ENCODE measurements at regions not wholly inside any gene's neighbourhood (a gene's known extent, or its start where the extent isn't known, plus 50 kb on each side); places are given as distances from the start of the nearest gene placed in this dataset.

DNA sequence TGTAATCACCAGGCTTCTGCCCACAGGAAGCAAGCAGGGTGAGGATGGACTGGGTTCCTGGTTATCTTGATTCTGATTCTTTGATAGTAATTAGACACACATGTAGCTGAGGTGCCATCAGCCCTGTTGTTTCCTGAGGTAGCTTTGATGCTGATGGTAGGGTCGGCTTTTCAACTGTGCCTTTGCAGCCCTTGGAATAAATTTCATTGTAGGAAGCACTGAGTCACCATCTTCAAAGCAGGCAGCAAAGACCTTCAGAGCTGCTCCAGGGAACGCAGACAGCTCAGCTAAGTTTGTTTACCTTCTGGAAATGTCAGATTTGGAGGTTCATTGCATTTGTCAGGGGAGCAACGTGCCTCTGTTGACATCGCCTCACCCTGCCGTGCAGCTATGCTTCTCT, 135.4 kb downstream of the ASMT start:
- TF ChIP-seq, protein P1, sequence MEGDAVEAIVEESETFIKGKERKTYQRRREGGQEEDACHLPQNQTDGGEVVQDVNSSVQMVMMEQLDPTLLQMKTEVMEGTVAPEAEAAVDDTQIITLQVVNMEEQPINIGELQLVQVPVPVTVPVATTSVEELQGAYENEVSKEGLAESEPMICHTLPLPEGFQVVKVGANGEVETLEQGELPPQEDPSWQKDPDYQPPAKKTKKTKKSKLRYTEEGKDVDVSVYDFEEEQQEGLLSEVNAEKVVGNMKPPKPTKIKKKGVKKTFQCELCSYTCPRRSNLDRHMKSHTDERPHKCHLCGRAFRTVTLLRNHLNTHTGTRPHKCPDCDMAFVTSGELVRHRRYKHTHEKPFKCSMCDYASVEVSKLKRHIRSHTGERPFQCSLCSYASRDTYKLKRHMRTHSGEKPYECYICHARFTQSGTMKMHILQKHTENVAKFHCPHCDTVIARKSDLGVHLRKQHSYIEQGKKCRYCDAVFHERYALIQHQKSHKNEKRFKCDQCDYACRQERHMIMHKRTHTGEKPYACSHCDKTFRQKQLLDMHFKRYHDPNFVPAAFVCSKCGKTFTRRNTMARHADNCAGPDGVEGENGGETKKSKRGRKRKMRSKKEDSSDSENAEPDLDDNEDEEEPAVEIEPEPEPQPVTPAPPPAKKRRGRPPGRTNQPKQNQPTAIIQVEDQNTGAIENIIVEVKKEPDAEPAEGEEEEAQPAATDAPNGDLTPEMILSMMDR (conservative IDR thresholded peaks at IDR 0.05; ENCODE audit: low read depth, low read length) = no peak
- TF ChIP-seq EZH2 (IDR thresholded peaks at IDR 0.05; ENCODE audit: borderline replicate concordance, low read depth, low read length, poor library complexity, severe bottlenecking) = no peak
